NCI-H2029 treated with DMSO at 0.1 percent for 48 hours (cell line): ENCODE measurements at regions not wholly inside any gene's neighbourhood (a gene's known extent, or its start where the extent isn't known, plus 50 kb on each side); places are given as distances from the start of the nearest gene placed in this dataset.

ENCODE experiments used
- DNase-seq: peaks from one replicate; lab custom pipeline; 2025; lab: John Stamatoyannopoulos, UW

DNA sequence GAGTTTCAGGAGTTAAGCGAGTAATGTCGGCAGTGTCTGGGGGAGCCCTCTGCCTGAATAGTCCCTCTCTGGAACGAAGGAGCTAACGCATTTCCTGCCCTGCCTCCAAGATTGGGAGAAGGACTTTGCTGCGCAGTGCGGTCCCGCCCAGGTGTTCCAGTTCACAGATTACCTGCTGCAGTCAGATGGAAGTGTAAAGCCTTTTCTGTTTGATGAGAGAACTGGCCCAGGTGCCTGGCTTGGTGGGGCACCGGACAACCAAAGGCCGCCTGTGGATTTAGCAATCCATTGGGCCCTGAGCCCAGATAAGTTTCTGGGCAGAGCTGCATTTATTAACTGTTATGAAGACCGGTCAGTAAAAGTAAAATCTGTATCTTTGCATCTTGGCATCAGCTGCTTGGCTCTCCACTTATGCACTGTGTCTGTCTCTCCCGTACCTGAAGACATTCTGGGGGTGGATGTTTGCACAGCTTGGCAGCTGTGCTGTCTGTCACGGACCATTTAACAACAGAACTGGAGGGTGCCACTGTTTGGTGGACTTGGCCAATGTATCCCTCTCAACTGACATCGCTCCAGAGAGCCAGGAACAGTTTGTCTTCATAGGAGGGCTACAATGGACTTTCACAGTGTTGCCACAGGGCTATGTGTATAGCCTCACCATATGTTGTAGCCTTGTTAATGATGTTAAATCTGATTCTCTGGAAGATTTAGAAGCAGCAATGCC is 654.7 kb upstream of the ZWINT start:
- peak; percentile 69 for DNase-seq

DNA sequence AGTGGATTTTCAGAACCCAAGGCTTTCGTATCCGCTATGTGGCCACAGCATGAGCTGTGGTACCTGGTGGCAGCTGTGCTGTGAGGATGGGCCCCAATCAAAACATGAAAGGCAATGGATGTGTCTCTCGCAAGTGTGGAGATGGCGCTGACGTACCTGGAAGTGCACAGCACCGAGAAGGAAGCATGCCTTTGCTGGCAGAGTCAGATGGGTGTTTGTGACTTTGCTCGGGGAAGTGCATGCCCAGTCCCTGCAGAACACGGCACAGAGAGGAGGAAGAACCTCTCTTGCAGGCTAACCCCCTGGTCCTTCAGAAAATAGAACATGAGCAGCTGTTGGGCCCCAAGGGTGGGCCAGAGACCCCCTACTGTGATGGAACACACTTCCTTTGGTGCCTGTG is 654.1 kb upstream of the ZWINT start:
- no peak for DNase-seq

DNA sequence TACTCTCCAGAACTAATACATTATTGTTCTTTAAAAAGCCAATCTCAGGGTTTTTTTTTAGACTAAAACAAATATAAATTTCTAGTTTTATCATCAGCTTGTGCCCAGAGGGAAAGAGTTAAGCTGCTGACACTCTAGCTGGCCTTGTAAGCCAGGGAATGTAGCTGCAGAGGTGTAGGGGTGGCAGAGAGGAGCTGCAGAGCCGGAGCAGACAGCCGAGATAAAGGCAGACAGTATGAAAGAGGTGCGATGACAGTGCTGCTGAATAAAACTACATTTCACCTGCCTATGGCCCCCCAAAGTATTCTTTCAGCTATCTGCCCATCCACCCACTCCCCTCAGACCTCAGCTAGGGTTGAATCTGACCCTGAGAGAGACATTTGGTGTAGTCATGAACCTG is 653.7 kb upstream of the ZWINT start:
- DNase-seq = no peak

DNA sequence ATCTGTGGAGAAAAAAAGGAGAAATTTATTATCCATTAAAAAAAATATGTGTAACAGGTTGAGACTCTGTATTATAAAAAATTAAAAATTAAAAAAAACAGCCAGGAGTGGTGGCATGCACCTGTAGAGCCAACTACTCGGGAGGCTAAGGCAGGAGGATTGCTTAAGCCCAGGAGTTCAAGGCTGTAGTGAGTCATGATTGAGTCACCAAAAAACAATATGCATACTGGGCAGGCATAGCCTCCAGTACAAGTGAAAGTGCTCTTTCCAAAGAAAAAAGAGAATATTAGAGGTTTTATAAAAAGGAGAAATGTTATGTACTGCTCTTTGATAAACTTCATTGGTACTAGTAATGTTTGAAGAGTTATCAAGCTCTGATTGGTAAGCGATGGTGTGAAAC is 647.1 kb upstream of the ZWINT start:
- DNase-seq = no peak

DNA sequence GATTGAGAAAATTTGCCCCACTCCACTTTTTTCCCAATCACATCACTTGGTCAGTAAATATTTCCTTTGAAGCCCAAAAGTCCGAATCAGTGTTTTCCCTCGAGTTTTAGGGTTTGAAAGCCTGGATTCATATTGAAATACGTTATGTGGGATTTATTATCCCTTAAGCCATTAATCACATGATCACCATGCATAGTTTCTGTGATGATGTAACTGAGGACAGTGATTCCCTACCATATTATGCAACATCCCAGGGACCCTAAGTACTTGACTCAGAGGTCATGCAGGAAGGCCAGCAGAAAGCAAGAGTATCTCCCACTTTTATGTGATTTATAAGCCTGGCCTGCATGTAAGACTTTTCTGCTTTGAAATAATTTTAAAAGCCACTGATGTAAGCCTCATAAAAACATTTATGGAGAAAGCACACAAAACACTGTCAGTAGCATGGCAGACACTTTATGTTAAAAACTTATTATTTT is 630.6 kb upstream of the ZWINT start:
- no peak for DNase-seq

DNA sequence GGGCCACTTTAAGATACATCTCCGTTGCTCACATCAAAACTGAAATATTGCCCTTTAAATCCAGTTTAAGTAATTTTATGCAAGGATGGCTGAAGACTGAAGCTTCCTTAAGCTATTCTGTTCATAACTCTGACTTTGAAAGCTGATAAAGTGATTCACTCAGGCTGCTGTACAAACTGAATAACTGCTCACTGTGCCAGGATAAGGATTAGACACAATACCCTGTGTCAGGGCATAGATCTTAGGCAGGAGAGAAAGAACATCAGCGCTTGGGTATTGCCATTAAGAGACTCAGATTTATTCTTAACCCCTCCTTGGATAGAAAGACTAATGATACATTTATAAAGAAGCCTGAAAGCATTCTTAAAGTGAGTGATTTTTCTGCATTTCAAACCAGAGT is 614.5 kb upstream of the ZWINT start:
- DNase-seq = no peak

DNA sequence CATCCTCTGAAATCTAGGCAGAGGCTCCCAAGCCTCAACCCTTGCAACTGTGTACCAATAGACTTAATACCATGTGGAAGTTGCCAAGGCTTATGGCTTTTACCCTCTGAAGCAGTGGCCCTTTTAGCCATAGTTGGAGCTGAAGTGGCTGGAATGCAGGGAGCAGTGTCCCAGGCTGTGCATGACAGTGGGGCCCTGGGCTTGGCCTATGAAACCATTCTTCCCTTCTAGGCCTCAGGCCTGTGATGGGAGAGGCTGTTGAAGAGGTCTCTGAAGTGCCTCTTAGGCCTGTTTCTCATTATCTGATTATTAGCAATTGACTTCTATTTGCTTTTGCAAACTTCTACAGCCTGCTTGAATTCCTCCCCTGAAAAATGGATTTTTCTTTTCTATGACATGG is 612.7 kb upstream of the ZWINT start:
- no peak for DNase-seq

DNA sequence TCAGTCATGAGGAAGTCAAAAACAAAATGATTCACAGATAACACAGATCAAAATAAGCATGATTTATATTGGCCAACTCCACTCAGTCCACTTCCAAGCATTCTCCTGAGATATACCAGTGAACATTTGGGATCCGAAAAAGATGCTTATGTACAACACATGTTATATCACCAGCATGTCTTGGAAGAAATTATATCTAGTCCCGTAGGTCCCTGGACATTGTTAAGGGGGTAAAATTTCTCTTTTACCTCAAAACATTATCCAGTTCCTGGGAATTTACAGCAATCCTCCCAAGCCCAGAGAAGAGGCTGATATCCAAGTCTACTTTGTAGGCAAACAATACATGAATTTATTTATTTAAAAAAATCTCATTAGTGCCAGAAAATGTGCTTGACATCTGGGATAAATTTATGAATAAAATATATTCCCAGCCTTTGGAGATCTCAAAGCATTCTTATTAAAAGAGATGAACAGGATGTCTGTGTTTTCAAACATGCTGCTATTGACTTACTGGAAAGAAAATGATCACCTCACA is 582.2 kb upstream of the ZWINT start:
- DNase-seq = no peak

DNA sequence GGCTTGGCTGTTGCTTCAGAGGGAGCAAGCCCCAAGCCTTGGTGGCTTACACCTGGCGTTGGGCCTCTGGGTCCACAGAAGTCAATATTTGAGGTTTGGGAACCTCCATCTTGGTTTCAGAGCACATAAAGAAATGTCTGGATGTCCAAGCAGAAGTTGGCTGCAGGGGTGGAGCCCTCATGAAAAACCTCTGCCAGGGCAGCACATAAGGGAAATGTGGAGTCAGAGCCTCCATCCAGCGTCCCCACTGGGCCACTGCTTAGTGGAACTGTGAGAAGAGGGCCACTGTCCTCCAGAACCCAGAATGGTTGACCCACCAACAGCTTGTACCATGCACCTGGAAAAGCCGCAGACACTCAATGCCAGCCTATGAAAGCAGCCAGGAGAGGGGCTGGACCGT is 573.5 kb upstream of the ZWINT start:
- DNase-seq = no peak

DNA sequence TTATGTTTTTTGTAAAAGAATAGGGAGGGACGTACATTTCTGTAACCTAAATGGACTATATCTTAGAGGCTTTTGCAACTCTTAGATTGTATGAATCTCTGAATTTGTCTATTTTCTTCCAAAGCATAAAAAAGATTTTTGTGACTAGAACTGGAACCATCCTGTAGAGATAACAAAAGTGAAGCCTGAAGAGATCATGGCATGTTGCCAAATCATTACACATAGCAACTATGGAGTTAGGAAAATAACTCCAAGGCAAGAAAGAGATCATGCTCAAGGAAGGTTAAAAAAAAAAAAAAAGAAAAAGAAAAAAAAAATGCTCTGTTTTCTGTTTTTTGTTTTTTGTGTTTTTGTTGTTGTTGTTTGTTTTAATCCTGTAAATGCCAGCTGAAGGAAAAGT is 567.7 kb upstream of the ZWINT start:
- DNase-seq = no peak

DNA sequence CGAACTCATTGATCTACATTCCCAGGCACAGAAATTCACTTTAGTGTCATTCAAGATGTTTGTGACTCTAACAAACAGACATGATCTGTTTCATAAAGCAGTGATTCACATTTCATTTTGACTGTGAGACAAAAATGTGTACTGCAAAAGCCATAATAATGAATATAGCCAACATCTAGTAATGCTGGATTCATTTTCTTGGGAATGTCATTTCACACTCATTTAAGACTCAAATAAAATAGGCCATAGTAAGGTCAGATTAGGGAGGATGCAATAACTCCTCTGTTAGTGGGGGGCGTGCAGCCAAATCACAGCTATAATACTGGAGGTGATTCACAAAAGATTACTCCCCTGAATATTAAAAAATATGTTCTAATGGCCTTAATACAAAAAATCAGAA is 566.6 kb upstream of the ZWINT start:
- DNase-seq = no peak

DNA sequence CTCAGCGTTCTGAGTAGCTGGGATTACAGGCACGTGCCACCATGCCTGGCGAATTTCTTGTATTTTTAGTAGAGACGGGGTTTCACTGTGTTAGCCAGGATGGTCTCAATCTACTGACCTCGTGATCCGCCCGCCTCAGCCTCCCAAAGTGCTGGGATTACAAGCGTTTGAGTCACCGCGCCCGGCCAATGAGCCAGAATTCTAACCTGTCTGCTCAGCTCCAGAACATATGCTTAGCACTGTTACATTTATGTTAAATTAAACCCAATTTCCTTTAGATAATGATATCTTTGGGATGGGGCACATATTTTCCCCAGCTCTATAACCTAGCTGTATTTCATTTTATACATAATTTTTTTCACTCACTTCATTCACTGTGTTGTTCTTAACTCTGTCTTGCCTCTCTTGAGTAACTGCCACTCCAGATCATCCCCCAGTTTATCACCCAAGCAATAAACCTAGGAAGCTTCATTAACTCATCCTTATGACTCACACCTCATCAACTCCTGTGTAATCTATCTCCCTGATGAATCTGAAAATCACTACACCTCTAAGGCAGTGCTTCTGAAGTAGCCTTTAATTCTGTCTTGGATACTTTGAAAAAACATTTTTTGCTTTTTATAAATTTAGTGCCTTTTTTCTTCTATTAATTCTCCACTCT is 559.7 kb upstream of the ZWINT start:
- no peak for DNase-seq

DNA sequence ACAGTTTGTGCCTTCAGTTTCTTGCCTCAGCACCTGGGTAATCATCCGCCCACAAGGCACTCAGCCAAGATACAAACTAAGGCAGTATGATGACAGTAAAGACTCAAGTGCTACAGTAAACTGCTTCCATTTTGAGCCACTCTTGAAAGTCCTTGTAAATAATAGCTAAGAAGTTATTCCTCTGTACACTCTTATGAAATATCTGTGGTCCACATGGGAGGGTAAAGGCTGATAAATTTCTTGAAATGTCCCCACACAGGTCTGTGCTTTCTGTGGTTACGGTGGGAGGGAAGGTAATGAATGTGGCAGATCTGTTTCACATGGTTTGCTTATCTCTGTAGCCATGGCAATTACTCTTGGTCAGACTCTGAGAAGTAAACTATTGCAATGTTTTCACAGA is 551.0 kb upstream of the ZWINT start:
- no peak for DNase-seq

DNA sequence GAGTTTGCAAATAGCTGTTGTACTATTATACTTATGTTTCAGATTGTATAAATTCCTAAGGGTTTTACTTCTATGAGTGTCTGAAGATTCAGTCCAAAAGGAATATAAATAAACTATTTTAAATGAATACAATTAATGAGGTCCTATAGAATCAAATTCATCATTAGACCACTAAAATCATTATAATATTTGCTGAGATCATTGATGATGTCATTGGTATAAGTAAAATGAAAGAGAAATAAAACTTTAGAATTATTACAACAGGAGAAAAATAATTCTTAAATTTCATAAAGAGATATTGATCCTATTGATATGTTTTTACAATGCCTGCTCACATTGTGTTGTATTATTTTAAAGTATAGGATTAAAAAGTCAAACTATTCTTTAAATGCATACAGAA is 544.0 kb upstream of the ZWINT start:
- DNase-seq = no peak

DNA sequence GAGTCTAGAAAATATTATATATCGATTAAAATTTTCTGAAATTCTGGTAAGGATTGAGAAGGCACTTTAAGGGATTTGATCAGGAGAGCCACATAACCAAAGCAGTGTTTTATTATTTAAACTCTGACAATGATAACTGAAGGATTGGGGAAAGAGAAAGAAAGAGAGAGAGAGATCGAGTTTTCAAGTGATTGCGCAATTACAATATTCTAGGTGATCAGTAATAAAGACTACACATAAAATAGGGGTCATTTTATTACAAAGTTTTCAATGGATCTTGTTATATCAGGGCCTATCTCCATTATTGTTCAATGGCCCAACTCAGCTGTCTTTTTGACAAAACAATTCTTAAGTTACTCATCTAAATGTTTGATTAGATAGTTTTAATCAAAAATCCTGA is 541.5 kb upstream of the ZWINT start:
- DNase-seq = no peak

DNA sequence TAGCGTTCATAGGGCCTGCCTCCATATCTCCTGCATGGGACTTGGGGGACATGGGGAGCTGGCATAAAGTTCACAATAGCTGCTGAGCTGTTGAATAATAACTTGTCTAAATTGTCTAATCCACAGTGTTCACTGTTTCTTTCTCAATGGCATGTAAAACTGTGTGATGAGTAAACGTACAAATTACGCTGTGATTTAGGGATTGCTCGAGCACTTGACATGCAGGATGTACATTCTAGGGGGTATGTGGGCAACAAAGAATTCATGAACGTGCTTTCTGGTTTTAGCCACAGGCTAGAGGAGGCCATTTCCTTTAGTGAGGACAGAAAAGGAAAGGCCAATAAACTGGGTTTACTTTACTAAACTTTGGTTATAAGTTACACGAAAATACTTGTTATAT is 534.2 kb upstream of the ZWINT start:
- DNase-seq = no peak

DNA sequence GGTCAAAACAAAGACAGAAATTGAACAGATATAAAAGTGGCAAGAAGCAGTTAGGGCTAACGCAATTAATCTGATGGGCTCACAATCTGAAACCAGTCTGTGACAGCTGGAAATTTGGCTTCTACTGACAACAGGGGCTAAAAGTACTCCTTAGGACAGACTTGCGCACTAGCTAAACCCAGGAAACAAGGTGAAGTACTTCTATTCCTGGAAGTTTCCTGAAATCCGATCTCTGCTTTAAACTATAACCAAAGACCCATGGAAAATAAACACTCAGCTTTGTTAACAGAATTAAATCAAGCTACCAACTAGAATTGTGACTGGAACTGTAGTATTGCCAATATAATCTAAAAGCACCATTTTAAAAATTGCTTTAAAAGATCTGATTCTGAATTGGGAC is 520.2 kb upstream of the ZWINT start:
- peak; percentile 69 for DNase-seq

DNA sequence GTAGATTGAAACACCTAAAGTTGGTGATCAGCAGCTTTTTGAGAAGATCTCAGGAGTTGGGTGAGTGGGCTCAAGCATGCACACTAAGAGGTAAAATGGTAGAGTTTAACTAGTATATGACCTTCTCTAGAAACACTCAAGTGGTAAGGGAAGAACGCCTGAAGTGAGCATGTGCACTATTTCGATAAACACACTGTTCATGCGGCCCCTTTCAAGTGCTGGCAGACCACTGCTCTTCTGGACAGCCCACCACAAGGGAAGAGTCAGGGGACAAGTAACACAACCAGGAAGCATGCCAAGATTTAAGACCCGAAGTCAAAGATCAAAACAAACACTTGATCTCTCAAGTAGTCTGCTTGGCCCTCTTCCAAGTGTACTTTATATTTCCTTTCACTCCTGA is 519.5 kb upstream of the ZWINT start:
- DNase-seq = peak; percentile 8

DNA sequence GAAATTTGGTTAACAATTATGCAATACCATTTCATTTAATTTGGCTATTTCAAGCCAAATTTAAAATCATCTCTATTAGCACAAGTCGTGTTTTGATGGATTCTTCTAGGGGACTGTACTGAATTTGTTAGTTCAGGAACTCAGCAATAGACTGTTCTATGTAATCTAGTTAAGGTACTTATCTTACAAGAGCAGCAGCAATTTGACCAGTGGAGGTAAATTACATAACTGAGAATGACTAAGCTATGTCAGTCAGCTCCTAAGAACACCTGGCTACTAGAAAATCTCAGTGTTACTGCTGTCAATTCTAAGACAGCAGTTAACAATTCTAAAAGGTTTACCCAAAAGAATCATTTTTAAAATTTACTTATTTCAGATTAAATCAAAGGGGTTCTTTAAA is 513.9 kb upstream of the ZWINT start:
- no peak for DNase-seq

DNA sequence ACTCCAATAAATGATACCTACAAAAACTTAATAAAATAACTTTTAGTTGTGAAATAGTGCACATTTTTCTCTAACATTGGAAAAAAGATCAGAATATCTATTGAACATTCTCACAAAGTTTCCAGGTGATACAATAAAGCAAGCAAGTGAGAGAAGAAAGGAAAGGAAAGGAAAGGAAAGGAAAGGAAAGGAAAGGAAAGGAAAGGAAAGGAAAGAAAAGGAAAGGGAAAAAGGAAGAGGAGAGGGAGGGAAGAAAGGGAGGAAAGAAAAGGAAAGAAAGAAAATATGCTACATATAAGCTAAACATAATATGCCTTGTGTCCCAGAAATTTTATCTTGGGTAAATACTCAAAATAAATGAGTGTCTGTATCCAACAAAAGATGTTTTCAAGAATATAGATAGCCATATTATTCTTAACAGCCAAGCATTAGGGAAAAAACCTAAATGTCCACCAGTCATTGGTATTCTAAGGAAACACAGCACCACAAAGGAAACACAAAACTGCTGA is 510.2 kb upstream of the ZWINT start:
- no peak for DNase-seq

DNA sequence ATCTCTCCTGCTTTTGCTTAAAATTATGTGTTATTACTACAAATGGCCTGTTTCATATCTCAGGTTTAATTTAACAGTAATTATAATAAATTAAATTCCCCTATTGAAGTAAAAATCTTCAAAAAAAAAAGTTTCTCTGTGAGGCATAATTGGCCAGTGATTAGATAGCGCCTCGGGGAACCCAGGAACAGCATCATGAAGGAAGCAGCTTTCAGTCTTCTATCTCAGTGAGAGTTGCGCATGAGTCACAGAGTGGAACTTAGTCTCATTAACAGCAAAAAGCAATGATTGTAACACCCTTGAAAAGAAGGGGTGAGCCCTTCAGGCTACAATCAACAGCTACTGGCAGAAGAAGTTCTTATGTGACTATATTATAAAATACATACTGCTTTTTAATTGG is 506.2 kb upstream of the ZWINT start:
- DNase-seq = no peak

DNA sequence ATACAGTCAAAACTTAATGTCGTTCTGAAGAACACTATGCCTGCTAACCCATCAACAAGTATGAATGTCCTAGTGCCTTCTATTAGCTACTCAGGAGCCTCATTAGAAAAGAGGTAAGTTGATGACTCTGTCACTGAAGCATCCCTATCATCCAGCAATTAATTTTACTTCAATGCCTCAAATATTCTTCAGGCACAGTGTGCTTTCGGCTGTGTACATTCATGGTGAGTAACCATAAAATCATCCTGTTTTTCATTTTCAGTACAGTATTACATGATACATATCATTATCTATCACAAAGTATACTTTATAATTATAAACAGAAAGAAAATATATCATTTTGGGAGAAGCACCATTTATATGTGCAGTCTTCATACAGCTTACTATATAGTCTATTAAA is 495.5 kb upstream of the ZWINT start:
- no peak for DNase-seq

DNA sequence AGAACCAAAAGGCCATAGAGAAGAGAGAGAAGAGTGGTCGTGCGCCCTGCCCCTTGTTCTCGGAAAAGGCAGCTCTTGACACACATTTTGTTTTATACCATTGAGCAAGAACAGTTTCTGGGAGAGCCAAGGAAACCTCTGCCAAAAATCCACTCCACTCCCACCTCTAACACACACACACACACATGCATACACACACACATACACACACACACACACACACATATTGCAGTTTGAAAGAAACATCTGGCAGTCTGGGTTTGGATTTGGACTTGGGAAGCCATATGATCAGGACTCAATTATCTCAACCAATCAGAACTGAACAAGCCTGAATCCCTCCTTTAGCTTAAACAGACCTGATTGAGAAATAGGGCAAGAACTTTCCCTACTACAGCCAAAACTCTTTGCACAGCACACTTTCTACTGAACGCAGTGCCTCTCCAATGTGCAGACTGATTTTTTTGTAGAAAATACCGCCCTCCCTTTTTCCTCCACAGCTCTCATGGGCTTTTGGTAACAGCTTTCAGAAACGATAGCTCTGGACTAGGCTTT is 484.0 kb upstream of the ZWINT start:
- no peak for DNase-seq
